ENCODE measurements at regions not wholly inside any gene's neighbourhood (a gene's known extent, or its start where the extent isn't known, plus 50 kb on each side); places are given as distances from the start of the nearest gene placed in this dataset.
"Not testable (repeated sequence)": the region's sequence is repeated elsewhere in the genome, so short reads cannot be mapped to it uniquely, and the experiment has no call there.

GRCh38 chr10:45564303-45564959, 108.1 kb downstream of the ZFAND4 start:
- no peak for DNase-seq (ENCODE audit: extremely low spot score)
- TF ChIP-seq NFRKB (IDR thresholded peaks at IDR 0.05) (no peak), SP1 (IDR thresholded peaks at IDR 0.05) (no peak), FOXA1 (IDR thresholded peaks at IDR 0.05) (no peak), TARDBP (IDR thresholded peaks at IDR 0.05) (no peak), BHLHE40 (IDR thresholded peaks at IDR 0.05; ENCODE audit: borderline replicate concordance) (no peak)
- ChIA-PET CTCF (no interaction called here), POLR2A (no interaction called here)

DNA sequence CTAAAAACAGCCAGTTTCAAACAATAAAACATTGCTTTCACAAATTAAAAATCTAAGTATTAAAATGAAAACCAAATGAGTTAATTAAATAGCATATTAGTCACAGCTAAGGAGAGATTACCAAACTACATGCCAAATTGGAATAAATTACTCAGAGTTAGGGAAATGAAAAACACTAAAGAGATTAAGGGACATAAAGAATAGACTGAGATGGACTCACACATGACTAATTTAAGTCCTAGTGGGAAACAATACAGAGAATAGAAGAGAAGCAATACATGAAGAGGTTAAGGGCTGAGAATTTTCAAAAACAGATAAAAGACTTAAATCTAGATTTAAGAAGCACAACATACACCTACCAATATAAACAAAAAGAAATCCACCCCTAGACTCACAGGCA, 110.6 kb downstream of the ZFAND4 start:
- DNase-seq (ENCODE audit: extremely low spot score): no peak
- ChIA-PET CTCF (no interaction called here), POLR2A (interaction anchor here (1.1 kb wide), 1 partner anchor 33 kb away, joined by 3 read pairs; no protein-coding TSS in a partner anchor)
- TF ChIP-seq ARNT (IDR thresholded peaks at IDR 0.05) (no peak), SP1 (IDR thresholded peaks at IDR 0.05) (no peak), ELF4 (IDR thresholded peaks at IDR 0.05) (no peak), FOXM1 (IDR thresholded peaks at IDR 0.05; ENCODE audit: borderline replicate concordance) (no peak), CTBP1 (IDR thresholded peaks at IDR 0.05; ENCODE audit: borderline replicate concordance) (no peak), TARDBP (IDR thresholded peaks at IDR 0.05) (no peak), ZNF384 (IDR thresholded peaks at IDR 0.05) (no peak), NFRKB (IDR thresholded peaks at IDR 0.05) (no peak), FOXK2 (IDR thresholded peaks at IDR 0.05) (no peak), HDGF (IDR thresholded peaks at IDR 0.05; ENCODE audit: borderline replicate concordance) (no peak), FOXA1 (IDR thresholded peaks at IDR 0.05) (no peak), BHLHE40 (IDR thresholded peaks at IDR 0.05; ENCODE audit: borderline replicate concordance) (no peak), L3MBTL2 (conservative IDR thresholded peaks at IDR 0.05) (no peak)
- TF ChIP-seq, protein P1, sequence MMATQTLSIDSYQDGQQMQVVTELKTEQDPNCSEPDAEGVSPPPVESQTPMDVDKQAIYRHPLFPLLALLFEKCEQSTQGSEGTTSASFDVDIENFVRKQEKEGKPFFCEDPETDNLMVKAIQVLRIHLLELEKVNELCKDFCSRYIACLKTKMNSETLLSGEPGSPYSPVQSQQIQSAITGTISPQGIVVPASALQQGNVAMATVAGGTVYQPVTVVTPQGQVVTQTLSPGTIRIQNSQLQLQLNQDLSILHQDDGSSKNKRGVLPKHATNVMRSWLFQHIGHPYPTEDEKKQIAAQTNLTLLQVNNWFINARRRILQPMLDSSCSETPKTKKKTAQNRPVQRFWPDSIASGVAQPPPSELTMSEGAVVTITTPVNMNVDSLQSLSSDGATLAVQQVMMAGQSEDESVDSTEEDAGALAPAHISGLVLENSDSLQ (IDR thresholded peaks at IDR 0.05): no peak

DNA sequence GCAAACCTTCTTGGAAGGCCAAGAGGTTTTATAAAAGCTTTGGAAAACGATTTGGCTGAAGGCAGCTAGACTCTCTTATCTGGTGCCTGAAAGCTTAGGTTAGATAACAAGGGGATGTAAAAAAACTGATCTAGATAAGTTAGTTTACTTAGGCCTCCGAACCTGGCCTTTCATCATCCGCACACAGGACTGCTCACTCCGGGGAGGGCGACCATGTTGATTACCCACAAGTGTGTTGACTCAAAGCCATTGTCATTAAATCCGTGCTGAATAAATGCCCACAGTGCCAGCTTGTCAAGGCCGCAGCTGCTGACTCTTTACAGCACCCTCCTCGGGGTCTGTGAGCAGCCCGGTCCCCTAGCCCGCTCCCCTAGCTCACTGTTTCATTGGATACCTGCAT, 112.3 kb downstream of the ZFAND4 start:
- TF ChIP-seq LEF1 (IDR thresholded peaks at IDR 0.05; ENCODE audit: borderline replicate concordance) (no peak), NFRKB (IDR thresholded peaks at IDR 0.05) (no peak), HDGF (IDR thresholded peaks at IDR 0.05; ENCODE audit: borderline replicate concordance) (no peak), SUZ12 (IDR thresholded peaks at IDR 0.05) (no peak), ZNF384 (IDR thresholded peaks at IDR 0.05) (no peak), L3MBTL2 (conservative IDR thresholded peaks at IDR 0.05) (no peak), TARDBP (IDR thresholded peaks at IDR 0.05) (no peak), FOXA1 (IDR thresholded peaks at IDR 0.05) (no peak)
- TF ChIP-seq, protein P1 (IDR thresholded peaks at IDR 0.05): no peak
- CTCF ChIA-PET: no interaction called here
- DNase-seq (ENCODE audit: extremely low spot score): no peak
- POLR2A ChIA-PET: no interaction called here

DNA sequence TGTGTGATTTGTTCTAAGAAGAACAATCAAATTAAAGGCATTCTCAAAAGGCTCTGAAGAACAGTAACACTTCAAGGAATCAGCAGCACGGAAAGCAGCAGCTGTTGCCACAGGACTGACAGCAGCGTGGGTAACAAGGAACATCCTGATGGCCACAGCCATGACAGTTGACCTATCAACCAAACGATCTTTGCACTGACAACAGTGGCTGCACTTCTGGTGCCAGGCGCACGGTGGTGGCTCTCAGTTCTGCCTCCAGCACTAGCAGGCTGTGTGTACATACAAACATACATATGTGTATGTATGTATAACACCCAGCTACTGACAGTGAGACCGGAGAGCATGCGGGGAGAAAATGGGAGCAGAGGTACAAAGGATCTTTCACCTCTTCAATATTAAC, 114.1 kb downstream of the ZFAND4 start:
- CTCF ChIA-PET: no interaction called here
- POLR2A ChIA-PET: no interaction called here
- DNase-seq (ENCODE audit: extremely low spot score): no peak
- no peak for TF ChIP-seq SP1 (IDR thresholded peaks at IDR 0.05)
- no peak for TF ChIP-seq ZNF384 (IDR thresholded peaks at IDR 0.05)
- no peak for TF ChIP-seq ELF4 (IDR thresholded peaks at IDR 0.05)
- no peak for TF ChIP-seq CTBP1 (IDR thresholded peaks at IDR 0.05; ENCODE audit: borderline replicate concordance)

DNA sequence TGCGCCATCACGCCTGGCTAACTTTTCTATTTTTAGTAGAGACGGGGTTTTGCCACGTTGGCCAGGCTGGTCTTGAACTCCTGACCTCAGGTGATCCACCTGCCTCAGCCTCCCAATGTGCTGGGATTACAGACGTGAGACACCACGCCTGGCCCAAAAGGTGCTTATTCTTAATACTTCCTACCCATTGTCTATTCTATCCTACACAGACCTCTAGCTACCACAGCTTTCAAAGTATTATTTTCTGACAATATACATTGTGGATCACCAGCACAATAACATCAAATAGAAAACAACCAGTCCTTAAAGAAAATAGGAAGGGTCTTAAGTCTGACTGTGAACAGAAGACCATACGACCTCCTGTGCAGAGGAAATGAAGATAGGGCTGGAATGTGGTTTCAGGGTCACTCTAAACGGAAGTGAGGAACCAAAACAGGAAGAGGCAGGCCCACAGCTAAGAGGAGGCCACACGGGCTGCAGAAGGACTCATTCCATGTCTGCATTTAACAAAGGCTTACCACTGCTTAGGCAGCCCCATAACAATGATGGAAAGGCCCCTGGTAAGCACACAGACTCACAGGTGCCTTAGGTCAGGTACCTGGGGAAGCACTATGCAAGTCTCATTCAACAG, 115.2 kb downstream of the ZFAND4 start:
- POLR2A ChIA-PET: no interaction called here
- TF ChIP-seq NFRKB (IDR thresholded peaks at IDR 0.05): no peak
- TF ChIP-seq FOXA1 (IDR thresholded peaks at IDR 0.05): no peak
- TF ChIP-seq FOXK2 (IDR thresholded peaks at IDR 0.05): no peak
- no peak for TF ChIP-seq ARNT (IDR thresholded peaks at IDR 0.05)
- TF ChIP-seq SUZ12 (IDR thresholded peaks at IDR 0.05): no peak
- TF ChIP-seq SP1 (IDR thresholded peaks at IDR 0.05): no peak
- TF ChIP-seq L3MBTL2 (conservative IDR thresholded peaks at IDR 0.05): no peak
- TF ChIP-seq, protein P1 (IDR thresholded peaks at IDR 0.05): no peak
- no peak for TF ChIP-seq HDGF (IDR thresholded peaks at IDR 0.05; ENCODE audit: borderline replicate concordance)
- TF ChIP-seq FOXM1 (IDR thresholded peaks at IDR 0.05; ENCODE audit: borderline replicate concordance): no peak
- no peak for TF ChIP-seq CTBP1 (IDR thresholded peaks at IDR 0.05; ENCODE audit: borderline replicate concordance)
- no peak for TF ChIP-seq TARDBP (IDR thresholded peaks at IDR 0.05)
- no peak for TF ChIP-seq BHLHE40 (IDR thresholded peaks at IDR 0.05; ENCODE audit: borderline replicate concordance)
- no peak for TF ChIP-seq LEF1 (IDR thresholded peaks at IDR 0.05; ENCODE audit: borderline replicate concordance)
- CTCF ChIA-PET: no interaction called here
- DNase-seq (ENCODE audit: extremely low spot score): no peak

- CTCF ChIA-PET: no interaction called here
- TF ChIP-seq FOXA1 (IDR thresholded peaks at IDR 0.05) (no peak), L3MBTL2 (conservative IDR thresholded peaks at IDR 0.05) (no peak), ZNF384 (IDR thresholded peaks at IDR 0.05) (no peak), HDGF (IDR thresholded peaks at IDR 0.05; ENCODE audit: borderline replicate concordance) (no peak), CTBP1 (IDR thresholded peaks at IDR 0.05; ENCODE audit: borderline replicate concordance) (no peak), FOXK2 (IDR thresholded peaks at IDR 0.05) (no peak), SP1 (IDR thresholded peaks at IDR 0.05) (no peak), ARNT (IDR thresholded peaks at IDR 0.05) (no peak), BHLHE40 (IDR thresholded peaks at IDR 0.05; ENCODE audit: borderline replicate concordance) (no peak), NFRKB (IDR thresholded peaks at IDR 0.05) (no peak), FOXM1 (IDR thresholded peaks at IDR 0.05; ENCODE audit: borderline replicate concordance) (no peak), ELF4 (IDR thresholded peaks at IDR 0.05) (no peak), SUZ12 (IDR thresholded peaks at IDR 0.05) (no peak), LEF1 (IDR thresholded peaks at IDR 0.05; ENCODE audit: borderline replicate concordance) (no peak)
- TF ChIP-seq, protein P1 (IDR thresholded peaks at IDR 0.05): no peak
- POLR2A ChIA-PET: no interaction called here
- DNase-seq (ENCODE audit: extremely low spot score): no peak
Measured at GRCh38 chr10:45555795-45556194, 116.8 kb downstream of the ZFAND4 start.

DNA sequence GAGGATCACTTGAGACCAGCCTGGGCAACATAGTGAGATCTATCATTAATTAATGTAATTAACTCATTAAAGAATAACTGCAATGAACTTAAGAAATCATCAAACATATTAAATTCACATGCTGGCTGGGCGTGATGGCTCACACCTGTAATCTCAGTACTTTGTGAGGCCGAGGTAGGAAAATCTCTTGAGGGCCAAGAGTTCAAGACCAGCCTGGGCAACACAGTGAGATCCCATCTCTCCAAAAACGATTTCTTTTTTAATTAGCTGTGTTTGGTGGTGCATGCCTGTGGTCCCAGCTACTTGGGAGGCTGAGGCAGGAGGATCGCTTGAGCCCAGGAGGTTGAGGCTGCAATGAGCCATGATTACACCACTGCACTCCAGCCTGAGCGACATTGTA, 117.2 kb downstream of the ZFAND4 start:
- POLR2A ChIA-PET; CTCF ChIA-PET; DNase-seq (ENCODE audit: extremely low spot score): not testable (repeated sequence)
